OCI-M1 (cell line): ENCODE measurements at regions not wholly inside any gene's neighbourhood (a gene's known extent, or its start where the extent isn't known, plus 50 kb on each side); places are given as distances from the start of the nearest gene placed in this dataset.

Experiments
- DNase-seq: peaks from one replicate; lab custom pipeline; 2025; lab: John Stamatoyannopoulos, UW

DNA sequence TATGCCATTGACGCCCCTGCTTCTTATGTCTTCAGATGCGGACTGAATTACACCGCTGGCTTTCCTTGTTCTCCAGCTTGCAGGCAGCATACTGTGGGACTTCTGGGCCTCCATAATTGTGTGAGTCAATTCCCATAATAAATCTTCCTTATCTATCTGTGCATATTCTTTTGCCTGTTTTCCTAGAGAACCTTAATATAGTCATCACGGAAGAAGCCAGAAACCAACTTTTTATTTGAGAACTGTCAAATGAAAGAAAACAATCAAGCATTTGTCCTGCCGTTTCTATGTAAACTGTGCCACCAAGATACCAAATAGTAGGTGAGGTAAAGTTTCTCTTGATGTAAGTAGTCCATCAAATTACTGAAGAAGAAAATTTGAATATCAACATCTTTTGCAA is 51.8 kb upstream of the B3GALNT1 start:
- DNase-seq = no peak

DNA sequence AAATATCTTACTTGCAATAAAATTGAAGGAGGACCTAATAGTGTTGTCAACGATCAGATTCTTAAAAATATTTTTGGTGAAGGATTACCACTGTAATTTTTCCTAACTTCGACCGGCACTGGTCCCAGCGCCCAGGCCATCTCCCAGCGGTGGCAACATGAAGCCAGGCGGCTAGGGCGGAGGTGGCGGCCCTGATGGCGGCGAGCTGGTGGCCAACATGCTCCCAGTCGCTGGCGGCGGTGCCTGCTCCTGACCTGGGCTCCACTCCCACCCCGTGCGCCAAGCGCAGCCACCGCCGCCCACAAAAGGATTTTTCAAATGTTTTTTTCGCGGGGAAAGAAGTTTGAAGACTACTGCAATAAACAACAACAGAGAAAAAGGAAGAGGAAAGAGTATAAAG is 56.5 kb upstream of the B3GALNT1 start:
- no peak for DNase-seq

DNA sequence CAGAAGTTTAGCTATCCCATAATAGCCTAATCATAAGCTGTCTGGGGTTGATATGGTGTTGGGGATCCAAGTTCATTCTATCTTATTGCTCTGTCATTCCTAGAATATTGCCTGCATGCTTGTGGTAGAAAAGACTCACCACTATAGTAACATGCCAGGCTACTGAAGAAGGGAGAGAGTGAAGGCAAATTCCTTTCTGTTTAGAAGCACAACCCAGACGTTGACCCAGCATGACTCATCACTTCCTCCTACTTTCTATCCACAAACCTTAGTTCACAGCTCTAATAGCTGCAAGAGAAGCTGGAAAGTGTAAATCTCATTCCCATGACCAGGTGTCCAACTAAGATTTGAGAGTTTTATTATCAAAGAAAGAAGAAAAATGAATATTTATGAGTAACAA is 57.8 kb upstream of the NMD3 start:
- DNase-seq = peak; percentile 77

DNA sequence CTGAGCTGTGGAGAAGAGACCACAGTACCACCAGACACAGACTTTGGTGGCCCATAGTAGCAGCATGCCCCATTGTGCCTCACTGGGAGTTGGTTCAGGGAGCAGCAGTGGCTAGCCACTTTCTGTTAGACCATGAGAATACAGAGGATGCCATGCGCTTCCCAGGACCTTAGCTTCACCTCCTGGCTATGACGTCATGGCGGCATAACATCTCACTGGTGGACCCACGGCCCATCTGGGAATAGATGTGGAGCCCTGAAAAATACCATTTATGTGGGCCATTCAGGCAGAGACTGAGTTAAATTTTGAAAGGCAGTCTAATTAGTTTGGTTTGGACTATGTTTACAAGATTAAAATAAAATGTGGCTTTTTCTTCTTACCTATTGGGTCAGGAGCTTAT is 55.1 kb upstream of the NMD3 start:
- DNase-seq = no peak

DNA sequence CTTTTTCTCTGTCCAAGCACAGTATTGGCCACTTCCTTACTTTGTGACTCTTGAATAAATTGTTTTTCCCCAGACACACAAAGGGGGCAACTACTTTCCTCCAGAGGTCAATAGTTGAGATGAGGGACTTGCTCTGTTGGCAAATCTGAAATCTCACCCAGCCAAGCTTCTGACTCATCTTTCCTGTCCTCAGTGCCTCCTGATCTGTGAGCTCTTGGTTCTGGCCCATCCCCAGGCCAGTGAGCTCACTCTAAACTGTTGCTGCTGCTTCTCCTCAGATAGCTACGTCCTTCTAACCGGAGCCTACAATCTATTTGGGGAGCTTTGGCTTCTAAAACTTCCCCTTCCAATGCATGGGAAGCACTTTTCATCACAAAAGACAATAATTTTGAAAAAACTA is 50.0 kb upstream of the NMD3 start:
- DNase-seq = peak; percentile 45
